Keratinocyte (primary cell): ENCODE measurements at regions not wholly inside any gene's neighbourhood (a gene's known extent, or its start where the extent isn't known, plus 50 kb on each side); places are given as distances from the start of the nearest gene placed in this dataset.

Source experiments
- DNase-seq: peaks from one replicate; pipeline ENCODE4 v3.0.0-alpha.2; 2011; ENCODE audit warnings: low read depth, missing footprints, low spot score
- FAIRE-seq: peaks from 2 replicates; lab custom pipeline; 2011; peaks lifted over from hg19 to GRCh38; lab: Jason Lieb, UNC
- H2AFZ ChIP-seq: 2 replicates; pipeline ENCODE4 v1.6.0; 2012; ENCODE audit warnings: low read length, control low read depth, inconsistent platforms; ENCODE audit not compliant: control insufficient read depth
- H3K27ac ChIP-seq: 2 replicates; pipeline ENCODE4 v1.5.1; 2011; ENCODE audit warnings: low read length; ENCODE audit not compliant: control insufficient read depth, insufficient read depth
- H3K27me3 ChIP-seq: 3 replicates; pipeline ENCODE4 v1.6.0; 2011; ENCODE audit warnings: low read length; ENCODE audit not compliant: control insufficient read depth, insufficient read depth; ENCODE audit errors: extremely low read depth
- H3K36me3 ChIP-seq, 2 experiments: 2 replicates in 1 of 2; 3 replicates in 1 of 2; pipeline ENCODE4 v1.5.1; 2011; ENCODE audit warnings: low read length in 2 of 2, mild to moderate bottlenecking in 1 of 2; ENCODE audit not compliant: control insufficient read depth in 2 of 2, insufficient read depth in 2 of 2; ENCODE audit errors: extremely low read depth in 1 of 2
- H3K4me1 ChIP-seq: 3 replicates; pipeline ENCODE4 v1.5.1; 2011; ENCODE audit warnings: low read length; ENCODE audit not compliant: control insufficient read depth, insufficient read depth; ENCODE audit errors: extremely low read depth
- H3K4me2 ChIP-seq: 3 replicates; pipeline ENCODE4 v1.6.0; 2011; ENCODE audit warnings: low read depth, low read length; ENCODE audit not compliant: control insufficient read depth, insufficient read depth; ENCODE audit errors: extremely low read depth
- H3K4me3 ChIP-seq, 3 experiments: fragments of 200-600 bp in 1 of 3; sonication (generic) in 1 of 3; 2 replicates in 2 of 3; 3 replicates in 1 of 3; pipeline ENCODE4 v1.5.1; 2011 to 2016; ENCODE audit warnings: low read length in 3 of 3, mild to moderate bottlenecking in 3 of 3, control low read depth in 2 of 3, inconsistent platforms in 1 of 3, low read depth in 1 of 3, mixed read lengths in 1 of 3, mixed run types in 1 of 3, moderate library complexity in 1 of 3; ENCODE audit not compliant: control insufficient read depth in 2 of 3, insufficient read depth in 2 of 3; ENCODE audit errors: extremely low read depth in 1 of 3
- H3K79me2 ChIP-seq: 2 replicates; pipeline ENCODE4 v1.6.0; 2012; ENCODE audit warnings: low read length; ENCODE audit not compliant: control insufficient read depth, insufficient read depth
- H3K9ac ChIP-seq: 3 replicates; pipeline ENCODE4 v1.6.0; 2011; ENCODE audit warnings: low read length; ENCODE audit not compliant: control insufficient read depth, insufficient read depth; ENCODE audit errors: extremely low read depth
- H3K9me1 ChIP-seq: 3 replicates; pipeline ENCODE4 v1.6.0; 2011; ENCODE audit warnings: low read length; ENCODE audit not compliant: control insufficient read depth, insufficient read depth; ENCODE audit errors: extremely low read depth
- H3K9me3 ChIP-seq: 2 replicates; pipeline ENCODE4 v1.5.1; 2012; ENCODE audit warnings: low read depth, low read length; ENCODE audit not compliant: control insufficient read depth
- H4K20me1 ChIP-seq: 3 replicates; pipeline ENCODE4 v1.6.0; 2011; ENCODE audit warnings: low read length; ENCODE audit not compliant: control insufficient read depth, insufficient read depth; ENCODE audit errors: extremely low read depth
- EZH2 ChIP-seq: IDR thresholded peaks from one replicate; pipeline ENCODE4 v1.6.1; 2012; ENCODE audit warnings: inconsistent platforms, mild to moderate bottlenecking, low read length, moderate library complexity
- dilution Hi-C: fragments of 300-500 bp; cut with MboI; formaldehyde crosslinking; loops from one replicate; pipeline ENCODE4 v1.7.0; 2020; ENCODE audit warnings: low sequenced_read_pairs; ENCODE audit not compliant: extremely low pct_ligation_motif_present
- TF ChIP-seq, protein P1 (sequence below), 3 experiments: IDR thresholded peaks in 1 of 3; conservative IDR thresholded peaks in 1 of 3; optimal IDR thresholded peaks in 1 of 3; 2 replicates in 2 of 3; 3 replicates in 1 of 3; pipeline versions ENCODE3 to v1.5.1; 2011; ENCODE audit warnings: low read length in 3 of 3, mild to moderate bottlenecking in 3 of 3, moderate library complexity in 2 of 3, control low read depth in 1 of 3, inconsistent platforms in 1 of 3; ENCODE audit not compliant: insufficient read depth in 2 of 3; ENCODE audit errors: extremely low read depth in 1 of 3

DNA sequence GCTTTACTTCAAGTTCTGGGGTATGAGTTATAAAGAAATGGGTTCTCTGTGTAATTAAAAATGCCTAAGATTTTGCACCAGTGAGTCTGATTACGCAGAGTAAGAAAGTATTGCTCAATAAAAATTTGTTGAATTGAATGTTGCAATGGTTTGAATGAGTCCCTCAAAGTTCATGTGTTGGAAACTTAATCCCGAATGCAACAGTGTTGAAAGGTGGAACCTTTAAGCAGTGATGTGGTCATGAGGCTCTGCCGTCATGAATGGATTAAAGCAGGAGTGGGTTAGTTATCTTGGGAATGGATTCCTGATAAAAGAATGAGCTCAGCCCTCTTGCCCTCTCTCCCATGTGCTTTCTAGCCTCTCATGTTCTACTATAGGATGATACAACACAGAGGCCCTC lies 52.6 kb upstream of the SESN3 start:
- dilution Hi-C loops, result no loop called here
- Histone ChIP-seq H3K36me3 (no peaks in the 10 kb centered on the region), H3K4me2 (no peak overlapping the region), H3K9ac (no peak overlapping the region), H3K9me3 (no peaks in the 10 kb centered on the region), H3K4me3 (no peak overlapping the region), H4K20me1 (no peaks in the 10 kb centered on the region), H3K79me2 (no peaks in the 10 kb centered on the region), H3K9me1 (no peaks in the 10 kb centered on the region), H3K27ac (no peak overlapping the region), H3K27me3 (no peaks in the 10 kb centered on the region), H3K4me1 (peaks cover 13% of the 10 kb centered on the region), H2AFZ (no peak overlapping the region)
- DNase-seq, result no peak
- TF ChIP-seq EZH2, result no peak
- TF ChIP-seq, protein P1, sequence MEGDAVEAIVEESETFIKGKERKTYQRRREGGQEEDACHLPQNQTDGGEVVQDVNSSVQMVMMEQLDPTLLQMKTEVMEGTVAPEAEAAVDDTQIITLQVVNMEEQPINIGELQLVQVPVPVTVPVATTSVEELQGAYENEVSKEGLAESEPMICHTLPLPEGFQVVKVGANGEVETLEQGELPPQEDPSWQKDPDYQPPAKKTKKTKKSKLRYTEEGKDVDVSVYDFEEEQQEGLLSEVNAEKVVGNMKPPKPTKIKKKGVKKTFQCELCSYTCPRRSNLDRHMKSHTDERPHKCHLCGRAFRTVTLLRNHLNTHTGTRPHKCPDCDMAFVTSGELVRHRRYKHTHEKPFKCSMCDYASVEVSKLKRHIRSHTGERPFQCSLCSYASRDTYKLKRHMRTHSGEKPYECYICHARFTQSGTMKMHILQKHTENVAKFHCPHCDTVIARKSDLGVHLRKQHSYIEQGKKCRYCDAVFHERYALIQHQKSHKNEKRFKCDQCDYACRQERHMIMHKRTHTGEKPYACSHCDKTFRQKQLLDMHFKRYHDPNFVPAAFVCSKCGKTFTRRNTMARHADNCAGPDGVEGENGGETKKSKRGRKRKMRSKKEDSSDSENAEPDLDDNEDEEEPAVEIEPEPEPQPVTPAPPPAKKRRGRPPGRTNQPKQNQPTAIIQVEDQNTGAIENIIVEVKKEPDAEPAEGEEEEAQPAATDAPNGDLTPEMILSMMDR (optimal IDR thresholded peaks at IDR 0.05 in 1 of 3, IDR thresholded peaks at IDR 0.05 in 1 of 3, conservative IDR thresholded peaks at IDR 0.05 in 1 of 3; ENCODE audit: extremely low read depth in 1 of 3, insufficient read depth in 2 of 3, low read length in 3 of 3), result no peak
- FAIRE-seq, result no peak

DNA sequence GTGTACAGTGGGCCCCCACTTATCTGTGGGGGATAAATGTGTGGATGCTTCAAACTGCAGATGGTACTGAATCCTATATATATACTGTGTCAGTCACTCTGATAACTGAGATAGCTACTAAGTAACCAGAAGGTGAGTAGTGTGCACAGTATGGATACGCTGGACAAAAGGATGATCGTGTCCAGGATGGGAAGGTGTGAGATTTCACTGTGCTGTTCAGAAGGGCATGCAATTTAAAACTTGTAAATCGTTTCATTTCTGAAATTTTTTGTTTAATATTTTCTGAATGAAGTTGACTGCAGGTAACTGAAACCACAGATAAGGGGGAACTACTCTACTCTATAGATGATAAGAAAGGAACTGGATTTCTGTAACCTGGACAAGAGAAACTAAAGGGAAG lies 52.1 kb upstream of the SESN3 start:
- H3K36me3 ChIP-seq, result no peaks in the 10 kb centered on the region
- no peak overlapping the region for H3K9ac ChIP-seq
- H3K4me3 ChIP-seq, result no peak overlapping the region
- dilution Hi-C loops, result no loop called here
- H3K4me1 ChIP-seq, result peaks cover 13% of the 10 kb centered on the region
- FAIRE-seq (no peak), DNase-seq (no peak)
- TF ChIP-seq, protein P1 (optimal IDR thresholded peaks at IDR 0.05 in 1 of 3, IDR thresholded peaks at IDR 0.05 in 1 of 3, conservative IDR thresholded peaks at IDR 0.05 in 1 of 3; ENCODE audit: extremely low read depth in 1 of 3, insufficient read depth in 2 of 3, low read length in 3 of 3), result no peak
- no peak for TF ChIP-seq EZH2
- no peaks in the 10 kb centered on the region for H4K20me1 ChIP-seq
- H3K9me1 ChIP-seq, result no peaks in the 10 kb centered on the region
- no peaks in the 10 kb centered on the region for H3K79me2 ChIP-seq
- H3K27me3 ChIP-seq, result no peaks in the 10 kb centered on the region
- no peak overlapping the region for H2AFZ ChIP-seq
- no peaks in the 10 kb centered on the region for H3K9me3 ChIP-seq
- H3K27ac ChIP-seq, result no peak overlapping the region
- no peak overlapping the region for H3K4me2 ChIP-seq
